Spleen (tissue), 7 donors: ENCODE measurements at regions not wholly inside any gene's neighbourhood (a gene's known extent, or its start where the extent isn't known, plus 50 kb on each side); places are given as distances from the start of the nearest gene placed in this dataset.

Experiments used
- POLR2A ChIP-seq, 3 donors: fragments of 450-650 bp; IDR thresholded peaks; one replicate each; pipeline ENCODE4 v1.5.1; 2017; ENCODE audit warnings: antibody characterized with exemption in 3 of 3, mild to moderate bottlenecking in 1 of 3
- POLR2AphosphoS5 ChIP-seq, 3 donors: sonication (generic); formaldehyde crosslinking; IDR thresholded peaks; one replicate each; pipeline ENCODE4 v1.5.1; 2017; ENCODE audit warnings: antibody characterized with exemption in 3 of 3
- TF ChIP-seq, protein P1 (sequence below), 11 experiments: fragments of 200-600 bp in 7 of 11; fragments of 450-650 bp in 4 of 11; sonication (generic) in 4 of 11; IDR thresholded peaks in 8 of 11; conservative IDR thresholded peaks in 3 of 11; 1 replicate in 7 of 11; 2 replicates in 4 of 11; pipeline versions ENCODE4 v1.4.0 to v1.8.0; 2016 to 2021; ENCODE audit warnings: antibody characterized with exemption in 11 of 11, inconsistent platforms in 4 of 11, mild to moderate bottlenecking in 1 of 11
- donor health status: DM: no; HTN: no; CAD: no; lungs with moderate emphysema.
- donor health status: DM: no; HTN: no; CAD: no.
- donor health status: DM: no; HTN: no; CAD: no.

- TF ChIP-seq, protein P1, sequence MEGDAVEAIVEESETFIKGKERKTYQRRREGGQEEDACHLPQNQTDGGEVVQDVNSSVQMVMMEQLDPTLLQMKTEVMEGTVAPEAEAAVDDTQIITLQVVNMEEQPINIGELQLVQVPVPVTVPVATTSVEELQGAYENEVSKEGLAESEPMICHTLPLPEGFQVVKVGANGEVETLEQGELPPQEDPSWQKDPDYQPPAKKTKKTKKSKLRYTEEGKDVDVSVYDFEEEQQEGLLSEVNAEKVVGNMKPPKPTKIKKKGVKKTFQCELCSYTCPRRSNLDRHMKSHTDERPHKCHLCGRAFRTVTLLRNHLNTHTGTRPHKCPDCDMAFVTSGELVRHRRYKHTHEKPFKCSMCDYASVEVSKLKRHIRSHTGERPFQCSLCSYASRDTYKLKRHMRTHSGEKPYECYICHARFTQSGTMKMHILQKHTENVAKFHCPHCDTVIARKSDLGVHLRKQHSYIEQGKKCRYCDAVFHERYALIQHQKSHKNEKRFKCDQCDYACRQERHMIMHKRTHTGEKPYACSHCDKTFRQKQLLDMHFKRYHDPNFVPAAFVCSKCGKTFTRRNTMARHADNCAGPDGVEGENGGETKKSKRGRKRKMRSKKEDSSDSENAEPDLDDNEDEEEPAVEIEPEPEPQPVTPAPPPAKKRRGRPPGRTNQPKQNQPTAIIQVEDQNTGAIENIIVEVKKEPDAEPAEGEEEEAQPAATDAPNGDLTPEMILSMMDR (IDR thresholded peaks at IDR 0.05 in 8 of 11, conservative IDR thresholded peaks at IDR 0.05 in 3 of 11): no peak
- no peak for TF ChIP-seq POLR2A (IDR thresholded peaks at IDR 0.05)
- no peak for TF ChIP-seq POLR2AphosphoS5 (IDR thresholded peaks at IDR 0.05)
Measured at GRCh38 chr5:74103131-74104023, 477.4 kb downstream of the ARHGEF28 start.
